NCI-H1436 treated with DMSO at 0.1 percent for 48 hours (cell line): ENCODE measurements at regions not wholly inside any gene's neighbourhood (a gene's known extent, or its start where the extent isn't known, plus 50 kb on each side); places are given as distances from the start of the nearest gene placed in this dataset.
"Not testable (repeated sequence)": the region's sequence is repeated elsewhere in the genome, so short reads cannot be mapped to it uniquely, and the experiment has no call there.

Experiments used
- DNase-seq: peaks from one replicate; lab custom pipeline; 2025; lab: John Stamatoyannopoulos, UW

- no peak for DNase-seq
Measured at GRCh38 chrX:52261125-52261462, 76.4 kb downstream of the MAGED4 start.

- DNase-seq: peak; percentile 69
Measured at GRCh38 chrX:52261463-52262194, 76.9 kb downstream of the MAGED4 start.

- DNase-seq: no peak
Measured at GRCh38 chrX:52262195-52262546, 77.5 kb downstream of the MAGED4 start.

- DNase-seq: no peak
Measured at GRCh38 chrX:52263417-52263816, 78.7 kb downstream of the MAGED4 start.

- DNase-seq: no peak
Measured at GRCh38 chrX:52265713-52266112, 81.0 kb downstream of the MAGED4 start.

- not testable (repeated sequence) for DNase-seq
Measured at GRCh38 chrX:52268502-52268901, 83.8 kb downstream of the MAGED4 start.

GRCh38 chrX:52270453-52271116 lies 85.9 kb downstream of the MAGED4 start:
- no peak for DNase-seq

- no peak for DNase-seq
Measured at GRCh38 chrX:52271206-52271605, 86.5 kb downstream of the MAGED4 start.

GRCh38 chrX:52277666-52278065 lies 91.2 kb upstream of the XAGE2 start:
- no peak for DNase-seq

- DNase-seq: no peak
Measured at GRCh38 chrX:52280812-52281211, 88.0 kb upstream of the XAGE2 start.

GRCh38 chrX:52284865-52285264 lies 84.0 kb upstream of the XAGE2 start:
- no peak for DNase-seq

- not testable (repeated sequence) for DNase-seq
Measured at GRCh38 chrX:52298968-52299367, 69.9 kb upstream of the XAGE2 start.

GRCh38 chrX:52308532-52308931 lies 60.3 kb upstream of the XAGE2 start:
- not testable (repeated sequence) for DNase-seq
